ENCODE measurements at regions not wholly inside any gene's neighbourhood (a gene's known extent, or its start where the extent isn't known, plus 50 kb on each side); places are given as distances from the start of the nearest gene placed in this dataset.

DNA sequence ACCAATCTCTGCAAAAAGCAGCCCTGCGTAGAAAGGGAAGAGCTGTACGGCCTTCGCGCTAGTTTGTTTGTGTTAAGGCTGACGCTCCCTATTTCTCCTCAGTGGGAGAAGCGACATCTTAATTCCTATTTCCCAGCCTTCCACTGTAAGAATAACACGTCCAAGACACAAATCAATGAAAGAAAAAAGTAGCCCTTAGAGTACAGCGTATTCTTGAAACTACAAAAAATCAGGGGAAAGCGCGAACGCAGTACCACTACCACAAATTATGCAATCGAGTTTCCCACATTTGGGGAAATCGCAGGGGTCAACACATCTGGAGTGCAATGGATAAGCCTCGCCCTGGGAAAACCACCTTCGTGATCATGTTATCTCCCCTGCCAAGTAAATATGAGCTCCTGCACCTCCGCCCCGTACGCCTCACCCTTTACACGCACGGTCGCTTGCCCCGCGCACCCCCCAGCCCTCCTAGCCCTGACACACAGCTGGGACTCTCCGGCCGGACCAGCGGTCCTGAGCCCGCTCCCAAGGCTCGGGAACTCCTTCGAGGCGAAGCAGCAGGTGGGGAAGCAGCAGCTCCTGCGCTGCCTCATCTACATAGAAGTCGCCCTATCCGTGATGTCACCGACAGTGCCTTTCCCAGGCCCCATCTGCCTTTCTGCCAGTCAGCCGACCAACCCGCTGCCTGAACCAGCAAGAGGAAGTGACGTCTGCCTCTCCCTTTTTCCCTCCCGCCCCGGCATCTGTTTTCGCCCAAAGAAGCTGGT lies 94.7 kb downstream of the PPIAL4G start (continued):
- TF ChIP-seq, protein P1, sequence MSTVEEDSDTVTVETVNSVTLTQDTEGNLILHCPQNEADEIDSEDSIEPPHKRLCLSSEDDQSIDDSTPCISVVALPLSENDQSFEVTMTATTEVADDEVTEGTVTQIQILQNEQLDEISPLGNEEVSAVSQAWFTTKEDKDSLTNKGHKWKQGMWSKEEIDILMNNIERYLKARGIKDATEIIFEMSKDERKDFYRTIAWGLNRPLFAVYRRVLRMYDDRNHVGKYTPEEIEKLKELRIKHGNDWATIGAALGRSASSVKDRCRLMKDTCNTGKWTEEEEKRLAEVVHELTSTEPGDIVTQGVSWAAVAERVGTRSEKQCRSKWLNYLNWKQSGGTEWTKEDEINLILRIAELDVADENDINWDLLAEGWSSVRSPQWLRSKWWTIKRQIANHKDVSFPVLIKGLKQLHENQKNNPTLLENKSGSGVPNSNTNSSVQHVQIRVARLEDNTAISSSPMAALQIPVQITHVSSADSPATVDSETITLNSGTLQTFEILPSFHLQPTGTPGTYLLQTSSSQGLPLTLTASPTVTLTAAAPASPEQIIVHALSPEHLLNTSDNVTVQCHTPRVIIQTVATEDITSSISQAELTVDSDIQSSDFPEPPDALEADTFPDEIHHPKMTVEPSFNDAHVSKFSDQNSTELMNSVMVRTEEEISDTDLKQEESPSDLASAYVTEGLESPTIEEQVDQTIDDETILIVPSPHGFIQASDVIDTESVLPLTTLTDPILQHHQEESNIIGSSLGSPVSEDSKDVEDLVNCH (CRISPR knock-in tag; IDR thresholded peaks at IDR 0.05): no peak
- TF ChIP-seq RFX1 (IDR thresholded peaks at IDR 0.05) (no peak), RAD21 (CRISPR knock-in tag; IDR thresholded peaks at IDR 0.05) (no peak), TRIM24 (CRISPR knock-in tag; IDR thresholded peaks at IDR 0.05) (no peak), ZNF749 (CRISPR knock-in tag; IDR thresholded peaks at IDR 0.05; ENCODE audit: borderline replicate concordance) (no peak), ZNF883 (CRISPR knock-in tag; IDR thresholded peaks at IDR 0.05; ENCODE audit: not compliant biosample characterization) (no peak), ZSCAN21 (CRISPR knock-in tag; IDR thresholded peaks at IDR 0.05; ENCODE audit: borderline replicate concordance) (no peak), U2AF1 (optimal IDR thresholded peaks at IDR 0.05; ENCODE audit: low read depth, low read length) (no peak), SETDB1 (CRISPR knock-in tag; IDR thresholded peaks at IDR 0.05; ENCODE audit: borderline replicate concordance) (no peak), NONO (IDR thresholded peaks at IDR 0.05) (no peak), NONO (CRISPR knock-in tag; conservative IDR thresholded peaks at IDR 0.05) (no peak), MAFG (CRISPR knock-in tag; IDR thresholded peaks at IDR 0.05) (no peak), HDAC1 (CRISPR knock-in tag; IDR thresholded peaks at IDR 0.05) (no peak), ZSCAN31 (CRISPR knock-in tag; IDR thresholded peaks at IDR 0.05; ENCODE audit: low read depth) (no peak; the same call in 1 of the 2 replicates), NFRKB (IDR thresholded peaks at IDR 0.05) (no peak)
- TF ChIP-seq, protein P2, sequence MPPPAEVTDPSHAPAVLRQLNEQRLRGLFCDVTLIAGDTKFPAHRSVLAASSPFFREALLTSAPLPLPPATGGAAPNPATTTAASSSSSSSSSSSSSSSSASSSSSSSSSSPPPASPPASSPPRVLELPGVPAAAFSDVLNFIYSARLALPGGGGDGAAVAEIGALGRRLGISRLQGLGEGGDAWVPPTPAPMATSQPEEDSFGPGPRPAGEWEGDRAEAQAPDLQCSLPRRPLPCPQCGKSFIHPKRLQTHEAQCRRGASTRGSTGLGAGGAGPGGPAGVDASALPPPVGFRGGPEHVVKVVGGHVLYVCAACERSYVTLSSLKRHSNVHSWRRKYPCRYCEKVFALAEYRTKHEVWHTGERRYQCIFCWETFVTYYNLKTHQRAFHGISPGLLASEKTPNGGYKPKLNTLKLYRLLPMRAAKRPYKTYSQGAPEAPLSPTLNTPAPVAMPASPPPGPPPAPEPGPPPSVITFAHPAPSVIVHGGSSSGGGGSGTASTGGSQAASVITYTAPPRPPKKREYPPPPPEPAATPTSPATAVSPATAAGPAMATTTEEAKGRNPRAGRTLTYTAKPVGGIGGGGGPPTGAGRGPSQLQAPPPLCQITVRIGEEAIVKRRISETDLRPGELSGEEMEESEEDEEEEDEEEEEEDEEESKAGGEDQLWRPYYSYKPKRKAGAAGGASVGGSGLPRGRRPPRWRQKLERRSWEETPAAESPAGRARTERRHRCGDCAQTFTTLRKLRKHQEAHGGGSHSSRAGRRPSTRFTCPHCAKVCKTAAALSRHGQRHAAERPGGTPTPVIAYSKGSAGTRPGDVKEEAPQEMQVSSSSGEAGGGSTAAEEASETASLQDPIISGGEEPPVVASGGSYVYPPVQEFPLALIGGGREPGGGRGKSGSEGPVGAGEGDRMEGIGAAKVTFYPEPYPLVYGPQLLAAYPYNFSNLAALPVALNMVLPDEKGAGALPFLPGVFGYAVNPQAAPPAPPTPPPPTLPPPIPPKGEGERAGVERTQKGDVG (CRISPR knock-in tag; IDR thresholded peaks at IDR 0.05; ENCODE audit: borderline replicate concordance): no peak
- TF ChIP-seq, protein P3, sequence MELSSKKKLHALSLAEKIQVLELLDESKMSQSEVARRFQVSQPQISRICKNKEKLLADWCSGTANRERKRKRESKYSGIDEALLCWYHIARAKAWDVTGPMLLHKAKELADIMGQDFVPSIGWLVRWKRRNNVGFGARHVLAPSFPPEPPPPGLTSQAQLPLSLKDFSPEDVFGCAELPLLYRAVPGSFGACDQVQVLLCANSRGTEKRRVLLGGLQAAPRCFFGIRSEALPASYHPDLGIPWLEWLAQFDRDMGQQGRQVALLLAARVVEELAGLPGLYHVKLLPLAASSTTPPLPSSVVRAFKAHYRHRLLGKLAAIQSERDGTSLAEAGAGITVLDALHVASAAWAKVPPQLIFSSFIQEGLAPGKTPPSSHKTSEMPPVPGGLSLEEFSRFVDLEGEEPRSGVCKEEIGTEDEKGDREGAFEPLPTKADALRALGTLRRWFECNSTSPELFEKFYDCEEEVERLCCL (CRISPR knock-in tag; IDR thresholded peaks at IDR 0.05; ENCODE audit: borderline replicate concordance): no peak
- TF ChIP-seq, protein P4, sequence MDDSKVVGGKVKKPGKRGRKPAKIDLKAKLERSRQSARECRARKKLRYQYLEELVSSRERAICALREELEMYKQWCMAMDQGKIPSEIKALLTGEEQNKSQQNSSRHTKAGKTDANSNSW (CRISPR knock-in tag; IDR thresholded peaks at IDR 0.05; ENCODE audit: borderline replicate concordance): no peak
- TF ChIP-seq, protein P5, sequence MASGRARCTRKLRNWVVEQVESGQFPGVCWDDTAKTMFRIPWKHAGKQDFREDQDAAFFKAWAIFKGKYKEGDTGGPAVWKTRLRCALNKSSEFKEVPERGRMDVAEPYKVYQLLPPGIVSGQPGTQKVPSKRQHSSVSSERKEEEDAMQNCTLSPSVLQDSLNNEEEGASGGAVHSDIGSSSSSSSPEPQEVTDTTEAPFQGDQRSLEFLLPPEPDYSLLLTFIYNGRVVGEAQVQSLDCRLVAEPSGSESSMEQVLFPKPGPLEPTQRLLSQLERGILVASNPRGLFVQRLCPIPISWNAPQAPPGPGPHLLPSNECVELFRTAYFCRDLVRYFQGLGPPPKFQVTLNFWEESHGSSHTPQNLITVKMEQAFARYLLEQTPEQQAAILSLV (CRISPR knock-in tag; IDR thresholded peaks at IDR 0.05; ENCODE audit: borderline replicate concordance): no peak
- TF ChIP-seq, protein P6, sequence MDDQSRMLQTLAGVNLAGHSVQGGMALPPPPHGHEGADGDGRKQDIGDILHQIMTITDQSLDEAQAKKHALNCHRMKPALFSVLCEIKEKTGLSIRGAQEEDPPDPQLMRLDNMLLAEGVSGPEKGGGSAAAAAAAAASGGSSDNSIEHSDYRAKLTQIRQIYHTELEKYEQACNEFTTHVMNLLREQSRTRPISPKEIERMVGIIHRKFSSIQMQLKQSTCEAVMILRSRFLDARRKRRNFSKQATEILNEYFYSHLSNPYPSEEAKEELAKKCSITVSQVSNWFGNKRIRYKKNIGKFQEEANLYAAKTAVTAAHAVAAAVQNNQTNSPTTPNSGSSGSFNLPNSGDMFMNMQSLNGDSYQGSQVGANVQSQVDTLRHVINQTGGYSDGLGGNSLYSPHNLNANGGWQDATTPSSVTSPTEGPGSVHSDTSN (CRISPR knock-in tag; IDR thresholded peaks at IDR 0.05; ENCODE audit: borderline replicate concordance): no peak
